Hematopoietic multipotent progenitor cell treated with erythropoietin and hydrocortisone succinate and interleukin-3 and kit ligand, for 17 days (in vitro differentiated cells): ENCODE measurements at regions not wholly inside any gene's neighbourhood (a gene's known extent, or its start where the extent isn't known, plus 50 kb on each side); places are given as distances from the start of the nearest gene placed in this dataset.

Source experiments
- DNase-seq: peaks from one replicate; pipeline ENCODE4 v3.0.0-alpha.2; 2015; ENCODE audit warnings: low spot score

DNA sequence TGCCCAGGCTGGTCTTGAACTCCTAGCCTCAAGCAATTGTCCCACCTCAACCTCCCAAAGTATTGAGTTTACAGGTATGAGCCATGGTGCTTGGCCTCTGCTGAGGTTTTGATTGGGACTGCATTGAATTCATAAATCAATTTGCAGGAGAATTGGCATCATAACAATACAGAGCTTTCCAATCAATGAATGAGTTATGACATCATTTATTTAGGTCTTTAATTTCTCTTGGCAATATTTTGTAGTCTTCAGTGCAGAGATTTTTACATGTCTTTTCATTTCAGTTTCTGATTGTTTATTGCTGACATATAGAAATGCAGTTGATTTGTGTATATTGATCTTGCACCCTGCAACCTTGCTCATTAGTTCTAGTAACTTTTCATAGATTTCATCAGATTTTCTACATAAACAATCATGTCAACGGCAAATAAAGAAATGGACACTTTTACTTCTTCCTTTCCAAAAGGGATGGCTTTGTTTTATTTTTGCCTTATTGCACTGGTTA is 119.9 kb downstream of the TFCP2L1 start:
- no peak for DNase-seq
